Natural killer cell (primary cell): ENCODE measurements at regions not wholly inside any gene's neighbourhood (a gene's known extent, or its start where the extent isn't known, plus 50 kb on each side); places are given as distances from the start of the nearest gene placed in this dataset.

Source experiments
- ATAC-seq, 3 donors: fragments of 150-1000 bp in 2 of 3; fragments of 200-7000 bp in 1 of 3; cut with Tn5 transposase; 1 replicate in 1 of 3; 2 replicates in 2 of 3; pipeline ENCODE4 v1.10.0; 2021; ENCODE audit warnings: mild to moderate bottlenecking in 2 of 3, moderate library complexity in 2 of 3
- DNase-seq, 2 donors: peaks; one replicate each; pipeline versions ENCODE4 v3.0.0 to v3.0.0-alpha.2; 2013 to 2021; ENCODE audit warnings: mixed read lengths in 1 of 2
- H3K27ac ChIP-seq: one replicate; pipeline ENCODE4 v1.5.1; 2013; ENCODE audit warnings: mild to moderate bottlenecking, low read length
- H3K27me3 ChIP-seq: one replicate; pipeline ENCODE4 v1.6.1; 2013; ENCODE audit warnings: low read length; ENCODE audit not compliant: control insufficient read depth, insufficient read depth
- H3K36me3 ChIP-seq: one replicate; pipeline ENCODE4 v1.6.1; 2013; ENCODE audit warnings: low read length; ENCODE audit not compliant: control insufficient read depth, insufficient read depth
- H3K4me1 ChIP-seq: one replicate; pipeline ENCODE4 v1.6.1; 2013; ENCODE audit warnings: low read length; ENCODE audit not compliant: control insufficient read depth, insufficient read depth
- H3K4me3 ChIP-seq: one replicate; pipeline ENCODE4 v1.5.1; 2013; ENCODE audit warnings: low read length
- H3K9me3 ChIP-seq: one replicate; pipeline ENCODE4 v1.6.1; 2013; ENCODE audit warnings: low read length; ENCODE audit not compliant: control insufficient read depth, insufficient read depth
- H3K27ac Mint-ChIP-seq, 2 donors: one replicate each; pipeline ENCODE4 v1.8.0; 2022; ENCODE audit warnings: mild to moderate bottlenecking in 2 of 2, mixed read lengths in 2 of 2, moderate library complexity in 1 of 2
- H3K27me3 Mint-ChIP-seq, 2 donors: one replicate each; pipeline ENCODE4 v1.8.0; 2022; ENCODE audit warnings: low read depth in 2 of 2, mixed read lengths in 2 of 2
- H3K36me3 Mint-ChIP-seq: one replicate; pipeline ENCODE4 v1.8.0; 2022; ENCODE audit warnings: mixed read lengths
- H3K4me1 Mint-ChIP-seq, 2 donors: one replicate each; pipeline ENCODE4 v1.8.0; 2022; ENCODE audit warnings: mixed read lengths in 2 of 2
- H3K4me3 Mint-ChIP-seq: one replicate; pipeline ENCODE4 v1.8.0; 2022; ENCODE audit warnings: mild to moderate bottlenecking, moderate library complexity, mixed read lengths
- H3K9me3 Mint-ChIP-seq, 2 donors: one replicate each; pipeline ENCODE4 v1.8.0; 2022; ENCODE audit warnings: mixed read lengths in 2 of 2
- CTCF ChIP-seq: fragments of 200-600 bp; IDR thresholded peaks from one replicate; pipeline ENCODE4 v1.8.0; 2022; ENCODE audit warnings: antibody characterized with exemption
- WGBS: methylation state at CpG from one replicate; pipeline ENCODE4 v1.1.7; 2013; ENCODE audit warnings: missing lambda C conversion rate; ENCODE audit not compliant: insufficient coverage; 5-methylcytosine and 5-hydroxymethylcytosine counted together
- intact Hi-C: fragments of 100-400 bp; cut with micrococcal nuclease; formaldehyde crosslinking; loops from one replicate; pipeline ENCODE4 v1.14.2; 2022

GRCh38 chr7:86155623-86156022, 488.1 kb upstream of the GRM3 start:
- H3K4me3 ChIP-seq = no peak overlapping the region
- H3K27me3 ChIP-seq = no peaks in the 10 kb centered on the region
- no peak overlapping the region for H3K27ac ChIP-seq
- 82% methylated on average over 2 of the region's 2 CpGs for WGBS
- no peaks in the 10 kb centered on the region for H3K4me1 ChIP-seq
- peaks cover 21% of the 10 kb centered on the region for H3K9me3 ChIP-seq
- DNase-seq (no peak), ATAC-seq (no peak)
- Mint-ChIP-seq H3K36me3 (peaks cover 15% of the 10 kb centered on the region), H3K4me1 (no peaks in the 10 kb centered on the region), H3K4me3 (no peak overlapping the region), H3K9me3 (peaks cover 12 to 24% of the 10 kb centered on the region in 2 donors), H3K27ac (no peak overlapping the region), H3K27me3 (no peaks in the 10 kb centered on the region)
- no peaks in the 10 kb centered on the region for H3K36me3 ChIP-seq
- no peak for TF ChIP-seq CTCF
- intact Hi-C loops = no loop called here

GRCh38 chr7:86152926-86153325, 490.8 kb upstream of the GRM3 start:
- no peak for TF ChIP-seq CTCF
- ATAC-seq = no peak

GRCh38 chr7:86149024-86149665, 494.6 kb upstream of the GRM3 start:
- Histone ChIP-seq H3K36me3 (no peaks in the 10 kb centered on the region), H3K4me1 (no peaks in the 10 kb centered on the region), H3K27me3 (no peaks in the 10 kb centered on the region), H3K4me3 (no peak overlapping the region), H3K27ac (no peak overlapping the region), H3K9me3 (peaks cover 11% of the 10 kb centered on the region)
- Mint-ChIP-seq H3K27me3 (no peaks in the 10 kb centered on the region), H3K27ac (no peak overlapping the region), H3K4me3 (no peak overlapping the region), H3K4me1 (no peaks in the 10 kb centered on the region), H3K36me3 (no peaks in the 10 kb centered on the region), H3K9me3 (peaks cover 24 to 35% of the 10 kb centered on the region in 2 donors)
- 64% methylated on average over 4 of the region's 4 CpGs for WGBS
- TF ChIP-seq CTCF = no peak
- ATAC-seq (no peak), DNase-seq (no peak)
- intact Hi-C loops = no loop called here

More at GRCh38 chr7:86152926-86153325, 490.8 kb upstream of the GRM3 start:
- Mint-ChIP-seq H3K36me3 (no peaks in the 10 kb centered on the region), H3K4me3 (no peak overlapping the region), H3K4me1 (no peaks in the 10 kb centered on the region), H3K27ac (no peak overlapping the region), H3K27me3 (no peaks in the 10 kb centered on the region), H3K9me3 (peaks cover 13 to 24% of the 10 kb centered on the region in 2 donors)
- peaks cover 12% of the 10 kb centered on the region for H3K9me3 ChIP-seq
- intact Hi-C loops = no loop called here
- H3K4me3 ChIP-seq = no peak overlapping the region
- no peak overlapping the region for H3K27ac ChIP-seq
- 83% methylated on average over 2 of the region's 2 CpGs for WGBS
- H3K27me3 ChIP-seq = no peaks in the 10 kb centered on the region
- H3K36me3 ChIP-seq = no peaks in the 10 kb centered on the region
- no peaks in the 10 kb centered on the region for H3K4me1 ChIP-seq
- DNase-seq = no peak

GRCh38 chr7:86148501-86148900, 495.2 kb upstream of the GRM3 start:
- no peak for TF ChIP-seq CTCF
- Mint-ChIP-seq H3K36me3 (no peaks in the 10 kb centered on the region), H3K4me1 (no peaks in the 10 kb centered on the region), H3K9me3 (peaks cover 24 to 35% of the 10 kb centered on the region in 2 donors), H3K27ac (no peak overlapping the region), H3K27me3 (no peaks in the 10 kb centered on the region), H3K4me3 (no peak overlapping the region)
- intact Hi-C loops = no loop called here
- Histone ChIP-seq H3K4me1 (no peaks in the 10 kb centered on the region), H3K27ac (no peak overlapping the region), H3K9me3 (peaks cover 11% of the 10 kb centered on the region), H3K27me3 (no peaks in the 10 kb centered on the region), H3K4me3 (no peak overlapping the region), H3K36me3 (no peaks in the 10 kb centered on the region)
- ATAC-seq (no peak), DNase-seq (no peak)
- 50% methylated on average over 1 of the region's 2 CpGs for WGBS
